HG02885 (cell line): ENCODE measurements at regions not wholly inside any gene's neighbourhood (a gene's known extent, or its start where the extent isn't known, plus 50 kb on each side); places are given as distances from the start of the nearest gene placed in this dataset.

Experiments
- ATAC-seq: cut with Tn5 transposase; IDR thresholded peaks from one replicate; pipeline ENCODE4 v1.9.1; 2021; ENCODE audit warnings: mild to moderate bottlenecking; ENCODE audit not compliant: unreplicated experiment, poor library complexity

GRCh38 chr6:15786846-15787245 is 124.0 kb upstream of the DTNBP1 start:
- ATAC-seq: no peak

- ATAC-seq: no peak
These were observed 120.7 kb upstream of the DTNBP1 start for GRCh38 chr6:15783484-15783883.

DNA sequence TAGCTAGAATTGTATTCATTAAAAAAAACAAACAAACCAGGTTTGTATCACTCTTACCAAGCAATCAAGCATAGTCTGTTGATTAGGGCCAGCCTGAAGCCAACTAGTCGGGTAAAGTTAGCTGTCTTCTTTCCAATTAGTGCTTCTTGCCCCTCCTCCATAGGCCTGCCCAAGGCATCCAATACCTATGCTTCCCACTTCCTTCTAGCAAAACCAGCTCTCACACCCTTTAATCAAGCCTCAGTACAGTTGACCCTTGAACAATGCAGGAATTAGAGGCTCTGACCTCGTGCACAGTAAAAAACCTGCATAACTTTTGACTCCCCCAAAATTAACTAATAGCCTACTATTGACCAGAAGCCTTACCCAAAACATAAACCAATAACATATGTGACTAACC is 119.1 kb upstream of the DTNBP1 start:
- no peak for ATAC-seq

- ATAC-seq: no peak
These were observed 118.5 kb upstream of the DTNBP1 start for GRCh38 chr6:15781333-15781732.

DNA sequence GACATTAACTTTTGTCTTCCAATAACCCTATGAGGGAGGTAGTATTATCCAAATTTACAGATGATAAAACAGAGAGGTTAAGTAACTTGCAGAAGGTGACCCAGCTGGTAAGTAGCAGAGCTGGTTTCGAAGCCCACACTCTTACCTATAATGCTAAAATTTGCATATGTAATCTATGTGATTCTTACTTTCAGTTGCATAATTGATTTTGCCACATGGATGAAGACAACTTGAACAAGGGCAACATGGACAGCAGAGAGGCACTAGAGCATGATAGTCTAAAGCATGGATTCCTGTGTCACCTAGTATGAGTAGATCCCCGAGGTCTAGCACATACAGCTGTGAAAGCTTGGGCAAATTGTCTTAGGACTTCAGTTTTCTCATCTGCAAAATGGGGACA is 117.6 kb upstream of the DTNBP1 start:
- no peak for ATAC-seq

DNA sequence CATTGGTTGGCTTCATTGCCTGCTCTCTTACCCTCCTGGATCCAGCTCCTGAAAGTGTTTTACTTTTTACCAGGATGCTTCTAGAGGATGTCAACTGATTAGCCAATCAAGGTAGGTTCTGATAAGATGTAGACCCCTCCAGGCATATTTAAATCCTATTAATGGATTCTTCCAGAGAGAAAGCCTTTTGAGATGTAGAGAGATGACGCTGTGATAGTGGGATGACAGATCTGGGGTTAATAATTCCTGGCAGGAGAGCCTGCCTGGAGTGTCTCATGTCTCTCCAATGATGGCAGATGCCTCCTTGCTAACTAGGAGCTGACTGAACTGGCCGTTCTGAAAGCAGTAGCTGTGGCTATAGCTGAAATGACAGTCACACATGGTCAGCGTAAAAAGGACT is 116.9 kb upstream of the DTNBP1 start:
- ATAC-seq: no peak

GRCh38 chr6:15776458-15776980 is 113.7 kb upstream of the DTNBP1 start:
- ATAC-seq: peak; percentile 56

DNA sequence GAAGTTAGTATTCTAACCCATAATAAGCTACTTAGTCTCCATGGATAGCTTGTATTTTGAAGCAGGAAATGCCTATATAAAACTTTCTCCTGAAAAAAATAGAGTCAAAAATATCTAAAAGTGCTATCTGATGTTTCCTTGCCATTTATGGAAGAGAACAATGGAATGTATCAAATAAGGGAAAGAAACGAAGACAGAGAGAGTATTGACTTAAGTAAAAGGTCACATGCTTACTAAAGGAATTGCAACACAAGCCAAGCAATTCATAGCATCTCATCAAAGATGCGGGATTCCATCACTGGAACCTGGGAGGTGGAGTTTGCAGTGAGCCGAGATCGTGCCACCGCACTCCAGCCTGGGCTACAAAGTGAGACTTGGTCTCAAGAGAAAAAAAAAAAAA is 112.9 kb upstream of the DTNBP1 start:
- ATAC-seq: no peak

DNA sequence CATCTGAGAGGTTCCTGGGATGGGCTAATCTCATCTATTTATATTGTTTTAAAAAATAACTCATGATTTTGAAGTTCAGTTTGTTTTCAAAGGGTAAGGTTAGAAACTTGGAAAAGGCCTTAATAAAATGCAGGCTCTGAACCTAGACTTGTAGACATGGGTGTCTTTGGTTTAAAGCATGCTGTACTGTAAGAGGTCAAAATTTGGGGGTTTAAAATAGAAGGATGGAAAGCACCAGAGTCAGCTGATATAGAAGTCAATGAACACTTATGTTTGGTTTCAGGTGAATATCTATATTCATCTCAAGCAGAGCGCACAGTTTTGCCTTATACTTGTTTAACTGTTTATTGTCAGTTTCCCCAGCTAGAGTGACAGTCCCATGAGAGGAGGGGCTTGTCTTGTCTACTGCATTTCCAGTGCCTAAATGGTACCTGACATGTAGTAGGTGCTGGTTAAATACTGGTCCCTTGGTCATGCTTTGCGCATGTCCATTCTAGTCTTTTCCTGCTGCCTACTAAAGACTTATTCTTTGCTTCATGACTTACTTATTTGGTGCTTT is 112.3 kb upstream of the DTNBP1 start:
- no peak for ATAC-seq

DNA sequence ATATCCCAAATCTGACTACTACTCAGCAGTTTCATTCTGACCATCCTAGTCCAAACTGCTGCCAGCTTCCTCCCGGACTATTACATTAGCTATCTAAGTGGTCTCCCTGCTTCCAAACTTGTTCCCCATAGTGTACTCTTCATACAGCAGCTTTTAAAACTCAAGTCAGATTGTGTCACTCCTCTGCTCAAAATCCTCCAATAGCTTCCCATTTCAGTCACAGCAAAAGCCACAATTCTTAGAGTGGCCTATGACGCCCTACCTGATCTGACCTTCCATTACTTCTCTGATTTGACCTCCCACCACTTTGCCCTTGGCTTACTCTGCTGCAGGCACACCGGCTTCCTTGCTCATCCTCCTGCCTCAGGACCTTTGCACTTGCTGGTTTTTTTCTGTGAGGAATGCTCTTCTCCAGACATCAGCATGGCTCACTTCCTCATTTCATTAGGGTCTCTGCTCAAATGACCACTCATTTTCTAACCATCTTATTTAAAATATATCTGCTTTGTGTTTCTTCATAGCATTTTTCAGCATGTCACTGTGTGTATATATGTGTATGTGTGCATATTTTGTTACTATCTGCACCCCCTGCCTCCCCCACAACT is 111.1 kb upstream of the DTNBP1 start:
- no peak for ATAC-seq

DNA sequence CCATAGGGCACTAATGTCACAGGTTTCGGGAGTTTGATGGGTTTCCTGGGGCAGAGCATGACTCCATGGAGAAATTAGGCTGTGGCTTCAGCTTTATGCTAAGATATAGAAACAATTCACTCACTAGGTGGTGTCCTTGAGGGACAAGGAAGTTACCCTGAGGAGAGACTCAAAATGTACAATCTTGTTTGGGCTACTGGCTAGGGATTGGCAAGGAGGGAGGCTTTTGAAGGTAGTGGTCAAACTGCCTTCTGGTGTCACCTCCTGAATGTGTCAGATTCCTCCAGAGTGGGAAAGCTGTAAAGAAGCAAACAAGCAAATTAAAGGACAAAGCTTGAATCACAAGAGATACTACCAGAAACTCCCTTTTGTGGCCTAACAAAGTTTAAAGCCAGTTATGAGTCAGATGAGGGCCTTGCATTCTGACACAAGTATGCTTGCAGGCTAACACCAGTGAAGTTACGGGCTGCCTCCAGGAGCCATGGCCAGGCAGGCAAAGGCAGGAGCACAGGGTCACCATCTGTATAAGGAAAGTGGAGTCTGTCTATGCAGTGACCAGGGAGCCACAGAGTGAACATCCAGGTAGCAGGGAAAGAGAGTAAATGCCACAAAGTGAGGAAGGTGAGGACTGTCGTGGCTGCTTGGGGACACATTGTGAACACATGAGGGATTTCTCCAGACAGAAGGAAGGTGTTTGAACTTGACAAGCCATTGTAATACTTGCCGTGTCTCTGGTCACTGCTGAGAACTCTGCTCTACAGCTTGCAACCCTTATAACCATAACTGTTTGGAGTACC is 107.7 kb upstream of the DTNBP1 start:
- ATAC-seq: peak; percentile 86

- no peak for ATAC-seq
These were observed 106.7 kb upstream of the DTNBP1 start for GRCh38 chr6:15769511-15770018.

- no peak for ATAC-seq
These were observed 106.2 kb upstream of the DTNBP1 start for GRCh38 chr6:15768999-15769398.

DNA sequence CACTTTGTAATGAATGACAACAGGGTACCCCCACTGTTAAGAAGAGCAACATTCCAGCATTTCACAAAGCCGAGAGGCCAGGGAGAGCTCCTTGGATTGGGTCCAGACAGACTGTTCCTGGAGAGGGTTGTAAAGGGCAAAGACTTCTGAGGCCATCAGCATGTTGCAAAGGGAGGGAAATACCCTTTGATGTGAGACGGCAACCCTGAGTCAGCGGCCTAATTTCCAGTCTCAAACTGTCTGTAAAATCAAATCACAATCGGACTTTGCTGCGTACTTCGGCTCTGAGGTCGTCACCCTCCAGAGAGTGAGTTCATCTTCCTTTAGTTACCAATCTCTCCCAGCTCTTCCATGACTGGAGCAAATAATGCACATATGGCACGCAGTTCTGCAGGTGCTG is 101.0 kb upstream of the DTNBP1 start:
- no peak for ATAC-seq

DNA sequence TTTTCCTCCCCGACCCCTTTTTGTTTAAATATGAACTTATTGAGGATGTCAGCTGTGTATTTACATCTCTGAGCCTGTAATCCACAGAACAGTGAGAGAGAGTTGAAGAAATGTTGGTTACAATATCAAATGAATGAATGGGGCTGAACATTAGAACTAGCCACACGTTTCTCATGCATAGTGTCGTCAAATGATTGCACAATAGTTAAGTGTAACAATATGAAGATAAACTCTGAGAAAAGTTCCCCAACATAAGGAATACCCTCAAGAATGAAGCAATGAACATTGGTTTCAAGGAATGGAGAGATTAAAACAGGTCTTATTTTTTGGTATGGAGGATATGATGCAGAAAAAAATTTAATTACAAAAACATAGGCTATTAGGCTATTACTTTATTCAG is 100.5 kb upstream of the DTNBP1 start:
- ATAC-seq: no peak

- ATAC-seq: no peak
These were observed 98.2 kb upstream of the DTNBP1 start for GRCh38 chr6:15761045-15761502.

DNA sequence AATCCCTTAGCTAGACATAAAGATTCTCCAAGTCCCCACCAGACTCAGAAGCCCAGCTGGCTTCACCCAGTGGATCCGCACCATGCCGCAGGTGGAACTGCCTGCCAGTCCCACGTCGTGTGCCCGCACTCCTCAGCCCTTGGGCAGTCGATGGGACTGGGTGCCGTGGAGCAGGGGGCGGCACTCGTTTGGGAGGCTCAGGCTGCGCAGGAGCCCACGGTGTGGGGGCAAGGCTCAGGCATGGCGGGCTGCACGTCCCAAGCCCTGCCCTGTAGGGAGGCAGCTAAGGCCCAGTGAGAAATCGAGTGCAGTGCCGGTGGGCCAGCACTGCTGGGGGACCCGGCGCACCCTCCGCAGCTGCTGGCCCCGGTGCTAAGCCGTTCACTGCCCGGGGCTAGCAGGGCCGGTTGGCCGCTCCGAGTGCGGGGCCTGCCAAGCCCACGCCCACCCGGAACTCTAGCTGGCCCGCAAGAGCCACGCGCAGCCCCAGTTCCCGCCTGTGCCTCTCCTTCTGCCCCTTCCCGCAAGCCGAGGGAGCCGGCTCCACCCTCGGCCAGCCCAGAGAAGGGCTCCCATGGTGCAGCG is 95.9 kb upstream of the DTNBP1 start:
- no peak for ATAC-seq

DNA sequence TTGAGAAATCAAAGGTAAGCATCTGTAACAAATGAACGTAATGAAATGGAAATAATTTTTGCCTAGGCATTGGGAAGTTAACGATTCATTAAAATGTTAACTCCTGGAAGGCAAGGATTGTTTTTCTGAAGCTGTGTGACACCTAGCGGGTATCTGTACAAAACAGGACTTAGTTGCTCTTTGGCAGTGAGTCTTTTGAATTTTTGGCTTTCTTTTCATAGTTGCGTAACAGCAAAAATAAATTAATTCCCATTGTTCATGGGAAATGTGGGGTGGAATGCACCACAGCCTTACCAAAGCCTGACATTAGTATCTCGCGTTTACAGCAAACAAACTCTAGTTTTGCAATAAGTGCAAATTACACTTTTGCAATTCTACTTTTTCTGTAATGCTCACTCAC is 92.7 kb upstream of the DTNBP1 start:
- ATAC-seq: no peak

GRCh38 chr6:15754706-15755079 is 91.9 kb upstream of the DTNBP1 start:
- ATAC-seq: no peak

- no peak for ATAC-seq
These were observed 91.3 kb upstream of the DTNBP1 start for GRCh38 chr6:15754035-15754705.
